Stimulated activated CD4-positive, alpha-beta T cell treated with anti-CD3 and anti-CD28 coated beads, Interleukin-12 subunit alpha, Interleukin-12 subunit beta, amount 100 ng/mL, for 48 hours (primary cell): ENCODE measurements at regions not wholly inside any gene's neighbourhood (a gene's known extent, or its start where the extent isn't known, plus 50 kb on each side); places are given as distances from the start of the nearest gene placed in this dataset.

Experiments used
- DNase-seq, 3 donors: peaks; one replicate each; pipeline ENCODE4 v3.0.0-alpha.2; 2020; ENCODE audit warnings: low read depth in 2 of 3, low spot score in 1 of 3

DNA sequence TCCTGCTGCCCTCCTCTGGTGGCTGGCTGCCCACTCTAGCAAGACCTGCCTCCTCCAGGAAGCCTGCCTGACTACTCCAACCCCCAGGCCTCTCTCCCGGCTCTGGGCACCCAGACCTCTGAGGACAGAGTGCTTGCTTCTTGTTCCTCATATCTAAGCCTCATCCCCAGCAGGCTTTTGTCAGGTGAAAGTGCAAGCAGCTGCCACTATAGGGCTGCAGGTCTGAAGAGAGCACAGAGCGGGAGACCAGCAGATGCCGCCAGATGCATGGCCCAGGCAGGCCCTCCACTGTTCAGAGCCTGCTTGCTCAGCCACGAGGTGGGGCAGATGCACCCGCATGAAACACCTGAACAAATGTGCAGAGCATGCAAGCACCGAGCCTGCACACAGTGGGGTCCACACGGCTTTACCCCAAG is 73.0 kb downstream of the SERPINA3 start:
- DNase-seq, result no peak

DNA sequence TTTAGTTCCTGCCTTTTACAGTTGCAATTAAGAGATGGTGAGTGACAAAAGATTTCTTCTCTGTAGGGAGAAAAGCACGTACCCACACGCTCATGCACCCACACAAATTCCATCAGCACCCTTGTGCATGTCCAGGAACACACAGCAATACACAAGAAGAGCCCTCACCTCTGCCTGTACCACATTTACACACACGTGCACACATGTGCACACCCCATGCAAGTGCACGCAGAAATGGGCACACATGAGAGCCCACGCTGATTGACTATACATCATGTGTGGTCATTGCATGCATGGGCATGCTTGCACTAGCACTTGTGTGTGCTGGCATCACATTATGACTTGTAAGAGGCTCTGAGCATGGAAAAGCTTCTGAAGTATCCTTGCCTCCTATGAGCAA is 70.5 kb downstream of the SERPINA3 start:
- DNase-seq, result no peak

DNA sequence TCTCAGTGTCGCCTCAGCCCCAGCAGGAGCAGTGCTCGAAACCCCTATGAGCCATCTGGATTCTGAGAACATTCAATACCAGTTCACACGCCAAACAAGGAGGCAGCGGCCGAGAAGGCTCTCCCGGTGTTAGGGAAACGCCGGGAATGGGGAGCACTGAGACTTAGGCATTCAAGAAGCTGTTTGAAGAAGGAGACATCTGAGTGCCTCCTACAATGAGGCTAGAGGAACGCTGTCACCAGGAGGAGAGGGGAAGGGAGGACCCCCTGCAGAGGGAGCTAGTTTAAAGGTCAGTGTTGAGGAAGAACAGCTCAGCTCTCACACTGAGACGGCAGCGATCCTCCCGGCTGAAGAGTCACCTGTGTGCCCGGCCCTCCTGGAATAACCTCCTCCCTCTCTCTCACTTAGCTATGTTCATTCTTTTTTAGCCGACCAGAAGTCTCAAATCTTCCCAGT is 69.9 kb downstream of the SERPINA3 start:
- no peak for DNase-seq

GRCh38 chr14:94681300-94682060 is 69.3 kb downstream of the SERPINA3 start:
- peak in 1 of 3 donors; percentile 2 for DNase-seq

GRCh38 chr14:94680862-94681288 is 68.7 kb downstream of the SERPINA3 start:
- DNase-seq, result no peak

- no peak for DNase-seq
These were observed 68.0 kb downstream of the SERPINA3 start for GRCh38 chr14:94679937-94680861.

DNA sequence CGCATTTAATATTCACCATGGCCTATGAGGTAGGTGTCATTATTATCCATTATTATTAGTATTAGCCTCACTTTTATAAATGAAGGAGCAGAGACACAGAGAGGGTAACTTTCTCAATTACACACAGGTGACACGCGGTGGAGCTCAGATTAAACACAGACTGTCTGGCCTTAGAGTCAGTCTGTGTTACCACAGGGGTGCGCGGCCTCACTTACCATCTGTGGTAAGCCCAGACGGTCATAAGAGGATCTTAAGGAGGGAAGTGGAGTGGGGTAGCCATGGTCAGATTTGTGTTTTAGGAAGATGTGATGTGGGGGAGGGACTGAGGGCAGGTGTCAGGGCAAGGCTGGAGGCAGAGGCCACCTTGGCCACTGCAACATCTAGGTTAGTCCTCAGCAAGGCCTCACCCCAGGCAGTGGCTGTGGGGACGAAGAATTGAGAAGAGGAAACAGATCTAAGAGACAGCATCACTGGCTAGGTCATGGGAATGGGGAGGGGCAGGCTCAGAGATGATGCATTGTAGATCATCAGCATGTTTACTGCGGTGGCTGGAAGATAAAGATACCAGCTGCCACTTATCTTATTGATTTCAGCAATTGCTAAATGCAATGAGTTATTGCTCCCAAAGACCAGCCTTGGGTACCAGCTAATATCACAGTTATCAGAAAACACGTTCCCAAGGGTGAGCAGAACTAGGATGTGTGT is 67.1 kb downstream of the SERPINA3 start:
- no peak for DNase-seq

- no peak for DNase-seq
These were observed 65.6 kb downstream of the SERPINA3 start for GRCh38 chr14:94677747-94678146.

DNA sequence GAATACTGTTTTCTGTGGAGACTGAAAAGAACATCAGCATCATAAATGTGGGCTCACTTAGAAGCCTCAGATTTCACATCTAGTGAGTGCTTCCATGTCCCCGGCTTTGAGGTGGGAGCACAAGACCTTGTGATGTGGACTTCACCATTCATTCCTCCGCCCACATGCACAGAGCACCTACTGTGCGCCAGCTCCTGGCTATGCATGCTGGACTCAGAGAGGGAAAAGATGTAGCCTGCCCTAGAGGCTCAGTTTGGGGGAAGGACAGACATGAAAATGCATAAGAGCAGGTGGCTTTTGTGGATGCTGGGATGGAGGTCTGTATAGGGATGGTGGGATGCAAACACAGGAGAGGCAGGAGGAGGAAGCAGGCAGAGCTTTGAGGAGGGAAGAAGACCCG is 65.0 kb downstream of the SERPINA3 start:
- DNase-seq, result no peak

- no peak for DNase-seq
These were observed 64.4 kb downstream of the SERPINA3 start for GRCh38 chr14:94676495-94677185.

GRCh38 chr14:94675036-94675435 is 62.8 kb downstream of the SERPINA3 start:
- no peak for DNase-seq

- no peak for DNase-seq
These were observed 61.6 kb downstream of the SERPINA3 start for GRCh38 chr14:94673781-94674231.
